PC-3 (cell line): ENCODE measurements at regions not wholly inside any gene's neighbourhood (a gene's known extent, or its start where the extent isn't known, plus 50 kb on each side); places are given as distances from the start of the nearest gene placed in this dataset.

Experiments used
- CTCF ChIP-seq: fragments of 300-600 bp; sonication (generic); conservative IDR thresholded peaks from 2 replicates; pipeline ENCODE4 v1.5.1; 2017; ENCODE audit warnings: antibody characterized with exemption, low read depth, mild to moderate bottlenecking, low read length
- EZH2 ChIP-seq: fragments of 300-600 bp; sonication (generic); IDR thresholded peaks from one replicate; pipeline ENCODE4 v1.6.1; 2017; ENCODE audit warnings: antibody characterized with exemption, mild to moderate bottlenecking, low read length; ENCODE audit not compliant: unreplicated experiment
- EZH2phosphoT487 ChIP-seq: fragments of 300-600 bp; sonication (generic); IDR thresholded peaks from 2 replicates; pipeline ENCODE4 v1.6.1; 2018; ENCODE audit warnings: mild to moderate bottlenecking, antibody characterized with exemption, low read length, borderline replicate concordance

GRCh38 chr17:12302711-12303110 lies 282.0 kb downstream of the MAP2K4 start:
- TF ChIP-seq CTCF (no peak), EZH2 (no peak), EZH2phosphoT487 (no peak)
